PC-3 (cell line): ENCODE measurements at regions not wholly inside any gene's neighbourhood (a gene's known extent, or its start where the extent isn't known, plus 50 kb on each side); places are given as distances from the start of the nearest gene placed in this dataset.
A peak's percentile ranks its signal among the peaks of the same experiment; 100 is the strongest.

Experiments used
- ATAC-seq: fragments of 200-7000 bp; cut with Tn5 transposase; 2 replicates; pipeline ENCODE4 v1.9.1; 2020; ENCODE audit warnings: mild to moderate bottlenecking, moderate library complexity
- BruUV-seq: library from RNA; stranded (reverse); fragments of 400-500 nt; replicated peaks from 2 replicates; lab custom pipeline; 2021; lab: Mats Ljungman, UMichigan
- CTCF ChIA-PET: fragments of 300-600 bp; sonication (Branson Sonifier 250); formaldehyde crosslinking; loops from one replicate; lab custom pipeline; 2022; ENCODE audit warnings: antibody characterized with exemption; lab: Charles Lee
- POLR2A ChIA-PET: fragments of 300-600 bp; sonication (Branson Sonifier 250); formaldehyde crosslinking; loops from one replicate; lab custom pipeline; 2022; ENCODE audit warnings: antibody characterized with exemption; ENCODE audit not compliant: unreplicated experiment; lab: Charles Lee
- DNase-seq: peaks from one replicate; pipeline ENCODE4 v3.0.0-alpha.2; 2015
- H2AFZ ChIP-seq: fragments of 300-600 bp; sonication (generic); 2 replicates; pipeline ENCODE4 v1.6.0; 2016; ENCODE audit warnings: antibody characterized with exemption, low read length
- H3F3A ChIP-seq: fragments of 300-600 bp; sonication (generic); one replicate; pipeline ENCODE4 v1.6.0; 2017; ENCODE audit warnings: antibody characterized with exemption, low read length, control low read depth, mild to moderate bottlenecking; ENCODE audit not compliant: unreplicated experiment
- H3K27ac ChIP-seq: fragments of 300-600 bp; sonication (generic); 2 replicates; pipeline ENCODE4 v1.5.1; 2016; ENCODE audit warnings: mild to moderate bottlenecking, low read length
- H3K27me3 ChIP-seq: fragments of 300-600 bp; sonication (generic); 2 replicates; pipeline ENCODE4 v1.6.1; 2016; ENCODE audit warnings: low read length, mixed read lengths
- H3K36me3 ChIP-seq: fragments of 300-600 bp; sonication (generic); 2 replicates; pipeline ENCODE4 v1.6.1; 2016; ENCODE audit warnings: low read depth, mixed run types, low read length, mixed read lengths
- H3K4me1 ChIP-seq: fragments of 300-600 bp; sonication (generic); 2 replicates; pipeline ENCODE4 v1.5.1; 2016; ENCODE audit warnings: low read length; ENCODE audit not compliant: insufficient read depth
- H3K4me2 ChIP-seq: fragments of 300-600 bp; sonication (generic); 2 replicates; pipeline ENCODE4 v1.6.0; 2016; ENCODE audit warnings: low read length
- H3K4me3 ChIP-seq: fragments of 300-600 bp; sonication (generic); 2 replicates; pipeline ENCODE4 v1.5.1; 2016; ENCODE audit warnings: mild to moderate bottlenecking, low read length, mixed read lengths
- H3K79me2 ChIP-seq: fragments of 300-600 bp; sonication (generic); 2 replicates; pipeline ENCODE4 v1.6.1; 2017; ENCODE audit warnings: low read length, mixed read lengths
- H3K9ac ChIP-seq: fragments of 300-600 bp; sonication (generic); 2 replicates; pipeline ENCODE4 v1.6.0; 2016; ENCODE audit warnings: mild to moderate bottlenecking, low read length
- H3K9me2 ChIP-seq: fragments of 300-600 bp; sonication (generic); replicated peaks from 2 replicates; pipeline ENCODE4 v1.6.1; 2016; ENCODE audit warnings: mixed run types, low read length, mixed read lengths
- H3K9me3 ChIP-seq: fragments of 300-600 bp; sonication (generic); 2 replicates; pipeline ENCODE4 v1.6.1; 2016; ENCODE audit warnings: low read length, mixed read lengths
- H4K20me1 ChIP-seq: fragments of 300-600 bp; sonication (generic); 2 replicates; pipeline ENCODE4 v1.6.1; 2016; ENCODE audit warnings: low read length, mixed read lengths
- CTCF ChIP-seq: fragments of 300-600 bp; sonication (generic); conservative IDR thresholded peaks from 2 replicates; pipeline ENCODE4 v1.5.1; 2017; ENCODE audit warnings: antibody characterized with exemption, low read depth, mild to moderate bottlenecking, low read length
- EZH2 ChIP-seq: fragments of 300-600 bp; sonication (generic); IDR thresholded peaks from one replicate; pipeline ENCODE4 v1.6.1; 2017; ENCODE audit warnings: antibody characterized with exemption, mild to moderate bottlenecking, low read length; ENCODE audit not compliant: unreplicated experiment
- EZH2phosphoT487 ChIP-seq: fragments of 300-600 bp; sonication (generic); IDR thresholded peaks from 2 replicates; pipeline ENCODE4 v1.6.1; 2018; ENCODE audit warnings: mild to moderate bottlenecking, antibody characterized with exemption, low read length, borderline replicate concordance
- intact Hi-C: fragments of 100-400 bp; cut with micrococcal nuclease; formaldehyde crosslinking; loops from 2 replicates; pipeline ENCODE4 v1.9.0; 2023

GRCh38 chr4:129346734-129347133, 250.8 kb downstream of the C4orf33 start:
- no peak for TF ChIP-seq EZH2phosphoT487
- TF ChIP-seq EZH2, result no peak
- no peak for TF ChIP-seq CTCF
- Histone ChIP-seq H3K4me1 (peaks cover 26% of the 10 kb centered on the region), H3K4me3 (no peak overlapping the region), H3K27ac (no peak overlapping the region), H3K36me3 (no peaks in the 10 kb centered on the region), H3F3A (no peaks in the 10 kb centered on the region), H3K79me2 (no peaks in the 10 kb centered on the region), H2AFZ (no peak overlapping the region), H4K20me1 (no peaks in the 10 kb centered on the region), H3K9ac (no peak overlapping the region), H3K27me3 (no peaks in the 10 kb centered on the region), H3K9me2 (no peaks in the 10 kb centered on the region), H3K9me3 (no peaks in the 10 kb centered on the region), H3K4me2 (no peak overlapping the region)
- ATAC-seq (no peak), DNase-seq (no peak)
- no TSS peak for BruUV-seq
- ChIA-PET CTCF (no interaction called here), POLR2A (no interaction called here)
- intact Hi-C loops, result loop anchor here (10.0 kb wide), 1 partner anchor 578 kb away; no protein-coding TSS in a partner anchor

GRCh38 chr4:129350834-129351721, 255.1 kb downstream of the C4orf33 start:
- ChIA-PET CTCF (no interaction called here), POLR2A (no interaction called here)
- Histone ChIP-seq H2AFZ (no peak overlapping the region), H4K20me1 (no peaks in the 10 kb centered on the region), H3K9me3 (no peaks in the 10 kb centered on the region), H3K27me3 (no peaks in the 10 kb centered on the region), H3K9me2 (no peaks in the 10 kb centered on the region), H3K4me2 (no peak overlapping the region), H3K4me3 (no peak overlapping the region), H3K9ac (no peak overlapping the region), H3K36me3 (no peaks in the 10 kb centered on the region), H3K27ac (no peak overlapping the region), H3K79me2 (no peaks in the 10 kb centered on the region), H3K4me1 (peaks cover 16% of the 10 kb centered on the region), H3F3A (no peaks in the 10 kb centered on the region)
- intact Hi-C loops, result loop anchor here (10.0 kb wide), 1 partner anchor 1004 kb away; no protein-coding TSS in a partner anchor
- ATAC-seq (no peak; the same call in 1 of the 2 replicates), DNase-seq (peak; percentile 50)
- no TSS peak for BruUV-seq
- TF ChIP-seq EZH2phosphoT487 (no peak), EZH2 (no peak), CTCF (no peak)

GRCh38 chr4:129352480-129352879, 256.5 kb downstream of the C4orf33 start:
- no peaks in the 10 kb centered on the region for H3K9me2 ChIP-seq
- no peaks in the 10 kb centered on the region for H3K36me3 ChIP-seq
- no TSS peak for BruUV-seq
- no peaks in the 10 kb centered on the region for H3K9me3 ChIP-seq
- no peak overlapping the region for H3K9ac ChIP-seq
- no peak overlapping the region for H2AFZ ChIP-seq
- intact Hi-C loops, result loop anchor here (10.0 kb wide), 1 partner anchor 1002 kb away; no protein-coding TSS in a partner anchor
- no peak overlapping the region for H3K27ac ChIP-seq
- ATAC-seq (no peak), DNase-seq (no peak)
- ChIA-PET CTCF (no interaction called here), POLR2A (no interaction called here)
- no peak overlapping the region for H3K4me3 ChIP-seq
- no peaks in the 10 kb centered on the region for H4K20me1 ChIP-seq
- H3K27me3 ChIP-seq, result no peaks in the 10 kb centered on the region
- TF ChIP-seq CTCF, result no peak
- no peak for TF ChIP-seq EZH2phosphoT487
- TF ChIP-seq EZH2, result no peak
- H3K4me1 ChIP-seq, result peaks cover 19% of the 10 kb centered on the region
- H3F3A ChIP-seq, result no peaks in the 10 kb centered on the region
- no peak overlapping the region for H3K4me2 ChIP-seq
- no peaks in the 10 kb centered on the region for H3K79me2 ChIP-seq
